ENCODE measurements at regions not wholly inside any gene's neighbourhood (a gene's known extent, or its start where the extent isn't known, plus 50 kb on each side); places are given as distances from the start of the nearest gene placed in this dataset.
"Not testable (repeated sequence)": the region's sequence is repeated elsewhere in the genome, so short reads cannot be mapped to it uniquely, and the experiment has no call there.

DNA sequence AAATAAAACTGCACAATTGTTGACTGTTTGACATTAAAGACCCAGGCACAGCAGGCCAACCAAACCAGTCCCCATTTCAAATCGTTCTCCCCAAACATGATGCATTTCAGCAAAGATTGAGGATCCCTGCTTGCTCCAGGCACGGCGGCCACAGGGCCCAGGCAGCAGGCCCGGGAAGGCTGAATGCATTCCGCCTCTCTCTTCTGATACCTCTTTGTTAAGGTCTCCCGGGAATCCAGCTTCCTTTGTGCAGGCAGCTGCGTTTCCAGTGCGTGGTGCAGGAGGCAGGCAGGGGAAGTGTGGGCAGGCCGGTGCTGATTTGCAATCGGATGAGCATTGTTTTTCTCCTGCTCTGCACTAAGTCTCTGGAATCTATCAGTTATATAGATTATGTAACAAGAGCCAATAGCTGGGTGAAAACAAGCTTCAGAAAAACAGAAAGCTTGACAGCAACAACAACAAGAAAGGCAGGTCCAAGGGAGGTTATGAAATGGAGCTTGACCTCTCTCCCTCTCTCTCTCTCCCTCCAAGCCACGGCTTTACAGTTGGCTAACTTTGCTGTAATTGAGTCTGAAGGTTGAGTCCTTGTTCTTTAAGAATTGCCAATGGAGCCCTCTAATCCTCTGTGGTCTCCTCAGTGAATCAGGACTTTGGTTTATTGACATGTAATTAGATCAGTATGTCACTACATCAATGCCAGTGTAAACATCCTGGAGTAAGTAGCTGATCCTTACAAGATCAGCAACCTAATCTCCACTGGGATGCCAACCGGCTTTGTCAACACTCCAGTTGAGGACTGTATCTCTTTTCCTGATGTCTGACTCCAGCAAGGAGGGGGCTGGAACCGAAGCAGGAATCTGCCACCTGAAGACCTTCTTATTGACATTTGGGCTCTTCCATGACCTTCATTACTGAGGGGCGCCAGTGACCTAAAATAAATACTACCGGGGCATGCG lies 338.0 kb downstream of the TEX29 start:
- ATAC-seq = peak; percentile 31
- DNase-seq (ENCODE audit: low spot score) = no peak

DNA sequence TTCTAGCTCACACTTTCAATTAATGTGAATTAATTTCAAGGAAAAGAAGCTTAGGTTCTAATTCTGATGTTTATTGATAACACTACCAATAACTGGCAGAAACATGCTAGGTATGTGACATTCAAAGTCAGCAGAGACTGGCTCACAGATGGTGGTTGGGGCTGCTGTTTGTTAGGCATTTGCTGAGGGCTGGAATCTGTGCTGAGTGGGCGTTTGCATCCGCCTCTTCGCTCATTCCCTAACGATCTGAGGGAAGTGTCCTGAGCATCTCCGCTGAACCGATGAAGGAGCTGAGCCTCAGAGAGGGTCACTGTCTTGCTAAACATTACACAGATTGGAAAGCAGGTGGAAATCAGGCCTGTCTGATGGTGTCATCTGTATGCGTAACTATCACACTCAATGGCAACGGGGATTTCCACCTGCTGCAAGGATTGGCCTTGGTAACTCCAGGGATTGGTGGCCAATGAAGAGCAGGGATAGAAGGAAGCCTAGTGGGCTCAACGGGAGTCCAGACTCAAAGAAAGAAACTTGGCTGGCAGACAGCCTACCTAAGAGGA lies 338.9 kb downstream of the TEX29 start:
- ATAC-seq (no peak), DNase-seq (ENCODE audit: low spot score) (no peak)

GRCh38 chr13:111659842-111660241 lies 339.4 kb downstream of the TEX29 start:
- peak; percentile 65 for ATAC-seq

DNA sequence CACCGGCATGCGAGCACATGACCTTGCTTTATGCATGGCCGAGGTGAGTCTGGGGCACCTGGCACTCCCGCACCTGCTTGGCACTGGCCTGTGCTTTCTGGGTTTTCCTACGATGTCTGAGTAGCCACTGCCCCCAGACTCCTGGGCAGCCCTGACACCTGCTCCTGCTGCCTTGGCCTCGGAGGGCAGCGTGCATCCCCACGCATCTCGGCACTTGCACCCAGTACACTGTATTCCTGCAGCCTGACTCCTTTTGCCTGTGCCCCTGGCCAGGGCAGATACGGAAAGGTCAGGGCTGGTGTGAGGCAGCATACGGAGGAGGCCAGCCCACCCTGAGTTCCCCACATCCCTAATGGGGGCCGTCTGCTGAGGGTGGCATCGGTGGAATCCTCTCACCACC lies 340.6 kb downstream of the TEX29 start:
- no peak for ATAC-seq
- no peak for DNase-seq (ENCODE audit: low spot score)

More at GRCh38 chr13:111659842-111660241, 339.4 kb downstream of the TEX29 start:
- peak; percentile 53 for DNase-seq (ENCODE audit: low spot score)

DNA sequence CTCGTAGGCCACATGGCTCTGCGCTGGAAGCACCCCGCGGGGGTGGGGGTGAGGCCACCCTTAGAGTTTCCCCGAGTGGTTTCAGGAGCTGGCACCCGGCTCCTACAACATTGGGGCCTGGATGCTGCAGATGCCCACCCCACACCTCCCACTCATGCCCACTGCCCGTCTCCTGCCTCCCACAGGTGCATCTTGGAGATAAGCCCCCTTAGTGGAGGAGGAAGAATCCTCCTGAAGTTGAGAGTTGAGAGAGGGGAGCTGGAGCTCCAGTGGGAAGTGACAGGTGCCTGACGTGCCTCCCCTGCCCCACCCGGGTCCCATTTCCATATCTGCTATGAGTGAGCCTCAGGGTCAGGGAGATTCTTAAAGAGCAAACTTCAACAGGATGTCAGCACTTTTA lies 341.3 kb downstream of the TEX29 start:
- DNase-seq (ENCODE audit: low spot score) (no peak), ATAC-seq (no peak)

DNA sequence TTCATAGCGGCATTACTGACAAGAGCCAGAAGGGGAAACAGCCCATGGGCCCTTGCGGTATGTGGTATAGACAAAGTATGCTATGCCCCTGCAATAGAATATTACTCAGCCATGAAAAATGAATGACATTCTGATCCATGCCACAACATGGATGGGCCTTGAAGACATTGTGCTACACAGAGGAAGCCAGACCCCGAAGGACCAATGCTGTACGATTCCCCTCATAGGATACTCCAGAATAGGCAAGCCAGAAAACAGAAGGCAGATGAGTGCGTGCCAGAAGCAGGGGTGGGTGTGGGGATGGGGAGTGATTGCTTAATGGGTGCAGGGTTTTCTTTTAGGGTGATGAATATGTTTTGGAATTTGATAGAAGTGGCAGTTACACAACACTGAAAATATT lies 342.0 kb downstream of the TEX29 start:
- DNase-seq (ENCODE audit: low spot score) (no peak), ATAC-seq (no peak)

GRCh38 chr13:111662895-111663294 lies 342.5 kb downstream of the TEX29 start:
- ATAC-seq = no peak

GRCh38 chr13:111663505-111663904 lies 343.1 kb downstream of the TEX29 start:
- DNase-seq (ENCODE audit: low spot score) = no peak
- ATAC-seq = no peak

More at GRCh38 chr13:111662895-111663294, 342.5 kb downstream of the TEX29 start:
- no peak for DNase-seq (ENCODE audit: low spot score)

DNA sequence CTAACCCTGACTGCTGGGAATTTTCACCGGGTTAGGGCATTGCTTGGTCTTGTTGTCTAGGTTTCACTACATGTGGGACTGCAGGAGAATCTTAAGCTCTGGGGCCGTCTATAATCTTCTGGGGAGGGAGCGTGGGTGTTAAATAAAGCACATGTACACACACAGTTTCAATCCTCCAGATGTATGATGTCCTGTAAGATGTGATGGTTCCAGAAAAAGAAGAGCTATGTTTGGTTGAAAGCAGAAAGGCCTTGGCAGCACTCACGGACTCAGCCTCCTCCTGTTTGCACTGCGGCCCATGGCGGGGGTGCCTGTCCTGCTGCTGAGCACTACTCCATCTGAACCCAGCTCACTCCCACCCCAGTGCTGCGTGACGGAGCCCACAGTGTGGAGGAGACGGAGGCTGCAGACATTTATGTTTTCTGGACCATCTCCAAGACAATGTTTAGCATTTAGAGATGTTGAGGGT lies 343.5 kb downstream of the TEX29 start:
- DNase-seq (ENCODE audit: low spot score) (no peak), ATAC-seq (no peak)

DNA sequence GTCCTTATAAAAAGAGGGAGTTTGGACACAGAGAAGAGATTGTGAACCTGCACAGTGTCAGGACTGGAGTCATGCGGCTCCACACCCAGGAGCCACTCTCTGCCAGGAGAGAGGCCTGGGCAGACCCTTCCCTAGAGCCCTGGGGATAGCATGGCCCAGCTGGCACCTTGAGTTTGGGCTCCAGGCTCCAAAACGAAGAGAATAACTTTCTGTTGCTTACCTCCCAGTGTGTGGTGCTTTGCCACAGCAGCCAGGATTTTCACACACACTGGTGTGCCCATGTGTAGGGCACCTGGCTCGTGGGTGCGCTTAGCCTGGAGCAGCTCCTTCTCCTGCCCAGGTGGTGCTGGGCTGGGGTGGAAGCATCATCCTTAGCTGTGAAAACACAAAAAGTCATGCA lies 344.3 kb downstream of the TEX29 start:
- ATAC-seq = no peak
- no peak for DNase-seq (ENCODE audit: low spot score)

- no peak for ATAC-seq
- no peak for DNase-seq (ENCODE audit: low spot score)
Measured at GRCh38 chr13:111665691-111666095, 345.3 kb downstream of the TEX29 start.

DNA sequence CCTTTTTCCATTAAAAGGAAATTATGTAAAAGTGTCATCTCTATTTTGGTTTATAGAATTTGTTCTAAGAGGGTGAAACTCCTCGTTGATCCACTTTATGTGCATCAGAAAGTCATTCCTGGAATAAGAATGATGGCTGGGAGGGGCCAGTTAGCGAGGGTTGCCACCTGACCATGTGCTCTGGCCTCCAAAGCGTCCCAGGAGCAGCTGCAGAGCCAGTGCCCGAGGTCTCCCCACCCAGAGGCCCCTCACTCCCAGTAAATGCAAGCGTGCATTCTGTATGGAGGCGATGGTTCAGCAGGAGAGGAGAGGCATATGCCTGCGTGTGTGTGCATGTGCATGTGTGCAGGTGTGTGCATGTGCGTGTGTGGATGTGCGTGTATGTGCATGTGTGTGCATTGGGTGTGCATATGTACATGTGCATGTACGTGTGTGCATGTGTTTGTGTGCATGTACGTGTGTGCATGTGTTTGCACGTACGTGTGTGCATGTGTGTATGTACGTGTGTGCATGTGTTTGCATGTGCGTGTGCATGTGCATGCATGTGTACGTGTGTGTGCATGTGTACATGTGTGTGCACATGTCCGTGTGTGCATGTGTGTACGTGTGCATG lies 345.8 kb downstream of the TEX29 start:
- no peak for ATAC-seq
- DNase-seq (ENCODE audit: low spot score) = no peak

DNA sequence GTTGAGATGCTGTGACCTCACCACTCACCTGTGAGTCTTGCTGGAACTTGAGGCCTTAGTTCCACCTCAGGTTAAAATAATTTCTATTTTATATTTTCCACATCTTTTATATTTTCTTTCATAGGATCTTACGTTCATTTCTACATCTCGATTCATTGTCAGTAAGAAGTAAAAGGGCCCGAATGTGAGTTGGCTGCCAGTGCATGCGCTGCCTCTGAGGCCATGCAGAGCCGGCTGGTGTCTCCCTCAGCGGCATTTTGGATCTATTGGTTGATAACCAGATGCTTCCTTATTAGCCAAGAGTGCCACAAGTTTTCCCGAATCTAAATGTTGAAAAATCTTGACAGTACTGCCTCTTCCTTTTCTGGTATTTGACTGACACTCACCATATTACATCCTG lies 347.3 kb downstream of the TEX29 start:
- no peak for ATAC-seq
- DNase-seq (ENCODE audit: low spot score) = no peak

DNA sequence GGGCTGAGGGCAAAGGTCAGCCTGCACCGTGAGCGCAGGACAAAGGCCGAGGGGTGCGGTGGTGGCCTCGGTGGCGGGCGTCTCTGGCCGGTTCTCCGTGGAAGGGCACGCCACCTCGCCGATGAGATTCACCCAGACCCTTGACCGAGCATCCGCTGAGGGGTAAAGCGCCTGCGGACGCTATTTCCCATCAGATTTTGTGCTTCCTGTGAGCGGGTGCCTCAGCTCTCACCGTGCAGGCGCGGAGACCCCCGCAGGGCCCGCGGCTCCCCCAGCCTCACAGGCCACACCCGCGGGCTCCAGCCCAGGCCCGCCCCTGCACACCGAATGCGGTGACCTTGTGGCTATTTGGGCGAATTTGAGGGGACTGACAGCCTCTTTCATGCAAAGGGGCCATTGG lies 348.0 kb downstream of the TEX29 start:
- no peak for DNase-seq (ENCODE audit: low spot score)

DNA sequence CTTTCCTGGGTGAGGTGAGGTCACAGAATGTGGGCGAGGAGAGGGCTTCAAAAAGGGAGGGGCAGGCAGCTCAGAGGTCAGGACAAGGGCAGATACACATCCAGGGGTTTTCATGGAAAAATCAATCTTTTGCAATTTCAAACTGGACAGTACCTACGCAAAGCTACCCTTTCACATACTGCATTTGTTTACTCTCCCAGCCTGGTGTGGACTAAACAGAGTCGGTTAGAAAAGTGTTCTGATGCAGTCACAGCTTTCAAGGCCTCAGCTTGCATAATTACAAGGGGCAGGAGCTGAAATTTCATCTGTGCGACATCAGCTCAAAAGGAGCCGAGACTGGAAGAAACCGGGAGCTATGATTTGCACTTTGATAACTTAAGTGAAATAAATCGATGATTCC lies 351.8 kb downstream of the TEX29 start:
- ATAC-seq = peak; percentile 81
- DNase-seq (ENCODE audit: low spot score) = not testable (repeated sequence)

More for the DNA sequence above, 348.0 kb downstream of the TEX29 start:
- ATAC-seq = no peak

GRCh38 chr13:111678120-111678882 lies 357.9 kb downstream of the TEX29 start:
- DNase-seq (ENCODE audit: low spot score) = not testable (repeated sequence)
- peak; percentile 78 for ATAC-seq

DNA sequence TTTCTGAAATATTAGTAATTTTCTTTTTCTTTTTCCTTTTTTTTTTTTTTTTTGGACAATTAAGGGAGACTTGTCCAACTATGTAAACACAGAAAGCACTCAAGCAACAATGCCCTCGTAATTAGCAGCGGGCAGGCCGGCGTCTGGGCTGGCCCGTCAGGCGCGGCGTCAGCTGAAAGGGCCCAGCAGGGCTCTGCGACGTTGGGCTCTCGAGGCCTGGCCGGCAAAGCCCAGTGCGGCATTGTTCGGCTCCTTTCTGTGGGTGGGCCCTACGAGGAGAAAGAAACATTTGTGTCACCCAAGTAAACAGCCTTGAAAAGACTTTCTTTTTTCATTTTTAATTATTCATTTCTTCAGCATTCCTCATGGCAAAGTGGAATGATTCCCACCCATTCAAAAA lies 359.2 kb downstream of the TEX29 start:
- not testable (repeated sequence) for DNase-seq (ENCODE audit: low spot score); ATAC-seq

DNA sequence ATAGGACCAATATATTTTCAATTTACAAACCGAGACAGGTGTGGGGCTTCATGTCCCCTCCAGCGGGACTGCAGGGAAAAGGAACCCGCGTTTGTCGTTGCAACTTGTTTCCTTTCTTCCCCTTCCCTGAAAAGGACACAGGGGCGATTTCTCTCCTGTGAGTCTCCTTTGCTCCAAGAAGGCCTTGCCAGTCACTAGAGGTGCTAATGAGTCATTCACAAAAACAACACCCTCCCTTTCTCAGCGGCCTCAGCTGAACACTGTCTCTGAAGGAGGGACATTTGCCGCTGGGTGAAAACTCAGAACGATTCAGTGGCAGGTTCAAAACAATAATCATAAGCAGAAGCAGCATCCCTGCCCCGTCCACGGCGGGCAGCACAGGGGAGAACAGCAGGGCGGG lies 359.7 kb downstream of the TEX29 start:
- ATAC-seq; DNase-seq (ENCODE audit: low spot score): not testable (repeated sequence)

DNA sequence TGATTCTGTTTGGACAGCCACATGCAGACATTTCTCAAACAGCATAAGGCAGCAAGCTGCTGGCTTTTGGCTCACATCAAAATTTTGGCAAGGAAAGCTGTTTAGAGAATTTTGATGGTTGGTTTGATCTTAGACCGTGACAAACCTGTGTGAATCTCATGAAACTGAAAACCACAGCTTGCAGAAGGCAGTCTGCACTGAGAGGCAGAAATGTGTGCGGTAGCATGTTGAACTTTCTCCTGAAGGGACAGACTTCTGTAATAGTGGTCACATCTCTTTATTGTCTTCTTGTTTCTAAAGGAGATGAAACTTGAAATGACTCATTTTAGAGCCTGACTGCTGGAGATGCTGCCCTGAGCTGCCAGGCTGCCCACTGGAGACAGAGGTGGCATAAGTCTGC lies 371.6 kb downstream of the TEX29 start:
- DNase-seq (ENCODE audit: low spot score); ATAC-seq: not testable (repeated sequence)

DNA sequence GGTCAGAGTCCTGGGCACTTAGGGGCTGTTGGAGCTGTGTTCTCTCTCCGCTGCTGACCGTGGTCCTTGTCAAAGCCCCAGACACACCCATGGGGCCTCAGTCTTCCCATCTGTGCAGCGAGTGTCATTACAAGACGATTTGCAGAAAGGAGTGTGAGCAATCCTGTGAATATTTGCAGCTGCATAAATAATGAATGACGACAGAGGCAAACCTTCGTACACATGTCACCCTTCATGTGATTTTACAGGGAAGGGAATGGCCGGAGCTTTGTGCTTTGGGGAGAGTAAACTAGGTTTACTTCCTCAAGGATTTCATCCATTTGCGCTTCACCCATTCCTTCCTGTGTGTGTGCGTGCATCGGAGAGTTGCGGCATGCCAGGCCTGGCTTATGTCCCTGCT lies 370.8 kb upstream of the SOX1 start:
- not testable (repeated sequence) for DNase-seq (ENCODE audit: low spot score); ATAC-seq

GRCh38 chr13:111702059-111702458 lies 364.9 kb upstream of the SOX1 start:
- not testable (repeated sequence) for ATAC-seq; DNase-seq (ENCODE audit: low spot score)

Data from left lobe of liver (tissue), 2 donors.